Activated CD8-positive, alpha-beta memory T cell treated with anti-CD3 and anti-CD28 coated beads, Interleukin-2, amount 10 ng/mL, durations not matched to agents 7 days and 5 days (primary cell): ENCODE measurements at regions not wholly inside any gene's neighbourhood (a gene's known extent, or its start where the extent isn't known, plus 50 kb on each side); places are given as distances from the start of the nearest gene placed in this dataset.
"Not testable (repeated sequence)": the region's sequence is repeated elsewhere in the genome, so short reads cannot be mapped to it uniquely, and the experiment has no call there.

Source experiments
- ATAC-seq: fragments of 150-1000 bp; cut with Tn5 transposase; one replicate; pipeline ENCODE4 v1.10.0; 2021; ENCODE audit warnings: moderate library complexity
- CTCF ChIA-PET: fragments of 350-600 bp; sonication (Branson Sonifier 250); formaldehyde crosslinking; loops from one replicate; lab custom pipeline; 2021; ENCODE audit warnings: antibody characterized with exemption; lab: Charles Lee
- DNase-seq: peaks from one replicate; pipeline ENCODE4 v3.0.0-alpha.2; 2020
- H3K27ac Mint-ChIP-seq: one replicate; pipeline ENCODE4 v1.8.0; 2021; ENCODE audit warnings: mild to moderate bottlenecking, mixed read lengths
- H3K27me3 Mint-ChIP-seq: one replicate; pipeline ENCODE4 v1.8.0; 2021; ENCODE audit warnings: mixed read lengths
- H3K36me3 Mint-ChIP-seq: one replicate; pipeline ENCODE4 v1.8.0; 2021; ENCODE audit warnings: mild to moderate bottlenecking, mixed read lengths
- H3K4me1 Mint-ChIP-seq: one replicate; pipeline ENCODE4 v1.8.0; 2021; ENCODE audit warnings: mixed read lengths
- H3K4me3 Mint-ChIP-seq: one replicate; pipeline ENCODE4 v1.8.0; 2021; ENCODE audit warnings: mild to moderate bottlenecking, moderate library complexity, mixed read lengths
- H3K9me3 Mint-ChIP-seq: one replicate; pipeline ENCODE4 v1.8.0; 2022; ENCODE audit warnings: low read depth, mixed read lengths

- Mint-ChIP-seq H3K27ac (no peak overlapping the region), H3K9me3 (peaks cover 3% of the 10 kb centered on the region), H3K27me3 (no peaks in the 10 kb centered on the region), H3K36me3 (no peaks in the 10 kb centered on the region), H3K4me1 (no peaks in the 10 kb centered on the region), H3K4me3 (no peak overlapping the region)
- CTCF ChIA-PET = no interaction called here
- DNase-seq (no peak), ATAC-seq (no peak)
These were observed 141.0 kb downstream of the OTOL1 start for GRCh38 chr3:161637559-161637958.

DNA sequence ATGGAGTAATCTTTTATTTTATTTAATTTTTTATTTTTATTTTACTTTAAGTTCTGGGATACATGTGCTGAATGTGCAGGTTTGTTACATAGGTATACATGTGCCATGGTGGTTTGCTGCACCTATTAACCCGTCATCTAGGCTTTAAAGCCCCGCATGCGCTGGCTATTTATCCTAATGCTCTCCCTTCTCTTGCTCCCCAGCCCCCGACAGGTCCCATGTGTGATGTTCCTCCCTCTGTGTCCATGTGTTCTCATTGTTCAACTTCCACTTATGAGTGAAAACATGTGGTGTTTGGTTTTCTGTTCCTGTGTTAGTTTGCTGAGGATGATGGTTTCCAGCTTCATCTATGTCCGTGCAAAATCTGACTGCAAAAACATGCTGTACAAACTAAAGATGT is 142.5 kb downstream of the OTOL1 start:
- H3K27me3 Mint-ChIP-seq, H3K4me3 Mint-ChIP-seq, DNase-seq, H3K9me3 Mint-ChIP-seq, ATAC-seq, H3K27ac Mint-ChIP-seq, H3K36me3 Mint-ChIP-seq, CTCF ChIA-PET, H3K4me1 Mint-ChIP-seq: not testable (repeated sequence)

DNA sequence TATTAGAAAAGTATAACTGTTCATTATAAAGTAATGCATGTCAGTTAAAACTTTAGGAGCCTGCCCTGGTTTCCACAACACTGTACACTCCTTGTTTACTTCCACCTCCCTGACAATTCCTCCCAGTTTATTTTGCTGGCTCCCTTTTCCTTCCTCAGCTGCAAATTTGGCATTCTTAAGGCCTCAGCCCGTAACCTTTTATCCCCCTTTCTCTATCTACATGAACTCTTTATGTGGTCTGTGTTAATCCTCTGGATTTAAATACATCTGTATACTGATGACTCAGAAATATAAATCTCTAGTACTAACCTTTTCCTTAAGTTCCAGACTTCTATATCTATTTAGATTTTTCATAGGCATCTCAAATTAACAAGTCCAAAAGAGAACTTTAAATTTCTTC is 143.6 kb downstream of the OTOL1 start:
- Mint-ChIP-seq H3K9me3 (no peaks in the 10 kb centered on the region), H3K27ac (no peak overlapping the region), H3K36me3 (no peaks in the 10 kb centered on the region), H3K4me1 (no peaks in the 10 kb centered on the region), H3K27me3 (no peaks in the 10 kb centered on the region), H3K4me3 (no peak overlapping the region)
- DNase-seq (no peak), ATAC-seq (no peak)
- CTCF ChIA-PET = no interaction called here

DNA sequence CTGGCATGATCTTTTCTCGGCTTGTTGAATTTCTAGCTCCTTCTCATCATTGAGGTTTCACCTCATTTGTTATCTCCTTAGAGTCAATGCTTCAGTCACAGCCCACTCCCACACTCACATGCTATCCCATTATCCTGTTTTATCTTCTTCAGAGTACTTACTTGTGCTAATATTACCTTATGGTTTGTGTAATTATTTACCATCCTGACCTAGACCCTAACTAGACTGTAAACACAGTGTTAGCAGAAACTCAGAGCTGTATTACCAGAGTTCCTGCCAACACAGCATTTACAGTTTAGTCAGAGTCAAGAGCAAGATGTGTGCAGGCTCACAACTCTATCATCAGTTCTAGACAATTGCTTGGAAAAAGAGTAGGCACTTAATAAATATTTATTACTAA is 144.7 kb downstream of the OTOL1 start:
- CTCF ChIA-PET = no interaction called here
- Mint-ChIP-seq H3K27me3 (no peaks in the 10 kb centered on the region), H3K9me3 (no peaks in the 10 kb centered on the region), H3K4me1 (no peaks in the 10 kb centered on the region), H3K36me3 (no peaks in the 10 kb centered on the region), H3K27ac (no peak overlapping the region), H3K4me3 (no peak overlapping the region)
- DNase-seq (no peak), ATAC-seq (no peak)

DNA sequence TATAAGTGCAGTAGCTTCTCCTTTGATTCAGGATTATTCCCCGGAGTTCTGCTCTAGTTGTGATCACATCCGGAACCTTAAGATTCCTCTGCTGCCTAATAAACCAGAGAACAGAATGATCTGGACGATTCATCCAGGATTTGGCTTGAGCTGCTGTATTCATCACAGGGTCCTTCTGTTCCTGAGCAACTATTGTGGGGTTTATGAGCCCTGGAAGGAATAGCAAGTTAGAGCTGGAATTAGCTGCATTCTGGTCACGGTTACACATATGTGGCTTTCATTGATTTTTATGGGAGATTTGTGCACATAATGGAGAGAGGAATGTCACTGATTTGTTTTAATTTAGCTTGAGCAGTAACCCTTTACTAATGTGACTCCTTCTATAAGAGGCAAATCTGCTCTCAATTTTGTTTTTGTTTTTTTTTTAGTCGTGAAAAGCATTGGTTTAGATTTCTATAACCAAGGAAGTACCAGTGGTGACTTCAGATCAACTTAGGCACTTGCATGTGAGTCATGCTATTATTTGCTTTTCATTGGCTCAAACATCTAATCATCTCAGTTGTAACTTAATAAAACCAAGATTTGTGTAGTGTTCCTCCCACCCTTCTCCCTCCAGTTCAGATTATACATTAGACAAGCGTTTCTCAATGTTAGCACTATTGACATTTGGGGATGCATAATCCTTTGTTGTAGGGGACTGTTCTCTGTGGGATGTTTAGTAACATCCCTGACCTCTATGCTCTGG is 148.5 kb downstream of the OTOL1 start:
- Mint-ChIP-seq H3K27ac (no peak overlapping the region), H3K9me3 (no peaks in the 10 kb centered on the region), H3K4me3 (no peak overlapping the region), H3K36me3 (no peaks in the 10 kb centered on the region), H3K27me3 (no peaks in the 10 kb centered on the region), H3K4me1 (no peaks in the 10 kb centered on the region)
- DNase-seq = no peak
- no peak for ATAC-seq
- CTCF ChIA-PET = no interaction called here

GRCh38 chr3:161647936-161648470 is 151.4 kb downstream of the OTOL1 start:
- no peaks in the 10 kb centered on the region for H3K4me1 Mint-ChIP-seq
- DNase-seq = no peak
- peaks cover 3% of the 10 kb centered on the region for H3K9me3 Mint-ChIP-seq
- no peaks in the 10 kb centered on the region for H3K36me3 Mint-ChIP-seq
- H3K27ac Mint-ChIP-seq = no peak overlapping the region
- no peaks in the 10 kb centered on the region for H3K27me3 Mint-ChIP-seq
- CTCF ChIA-PET = no interaction called here
- no peak overlapping the region for H3K4me3 Mint-ChIP-seq
- ATAC-seq = no peak

GRCh38 chr3:161649900-161650484 is 153.4 kb downstream of the OTOL1 start:
- no peaks in the 10 kb centered on the region for H3K4me1 Mint-ChIP-seq
- DNase-seq (no peak), ATAC-seq (no peak)
- CTCF ChIA-PET = no interaction called here
- no peaks in the 10 kb centered on the region for H3K36me3 Mint-ChIP-seq
- no peaks in the 10 kb centered on the region for H3K27me3 Mint-ChIP-seq
- H3K4me3 Mint-ChIP-seq = no peak overlapping the region
- no peak overlapping the region for H3K27ac Mint-ChIP-seq
- peaks cover 3% of the 10 kb centered on the region for H3K9me3 Mint-ChIP-seq

DNA sequence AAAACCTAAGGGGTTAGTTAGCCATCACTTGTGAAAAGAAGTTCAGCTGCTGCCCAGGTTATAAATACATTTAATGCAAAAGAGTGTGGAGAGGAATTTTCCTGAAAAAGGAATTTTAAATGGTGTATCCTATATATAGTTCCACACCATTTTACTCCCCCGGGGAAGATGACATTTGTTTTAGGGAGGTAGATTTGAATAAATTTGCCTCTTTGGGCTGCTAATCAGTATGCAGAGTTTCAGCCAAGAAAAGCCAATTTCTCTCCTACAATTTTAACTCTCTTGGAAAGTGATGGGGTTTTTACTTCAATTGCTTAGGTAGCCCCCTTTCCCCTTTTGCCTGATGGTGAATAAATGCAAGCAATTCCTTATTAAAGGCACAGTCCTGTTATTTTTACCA is 161.2 kb downstream of the OTOL1 start:
- CTCF ChIA-PET = no interaction called here
- no peaks in the 10 kb centered on the region for H3K4me1 Mint-ChIP-seq
- H3K36me3 Mint-ChIP-seq = no peaks in the 10 kb centered on the region
- peaks cover under 1% of the 10 kb centered on the region for H3K9me3 Mint-ChIP-seq
- H3K27ac Mint-ChIP-seq = no peak overlapping the region
- DNase-seq (no peak), ATAC-seq (no peak)
- H3K4me3 Mint-ChIP-seq = no peak overlapping the region
- no peaks in the 10 kb centered on the region for H3K27me3 Mint-ChIP-seq

DNA sequence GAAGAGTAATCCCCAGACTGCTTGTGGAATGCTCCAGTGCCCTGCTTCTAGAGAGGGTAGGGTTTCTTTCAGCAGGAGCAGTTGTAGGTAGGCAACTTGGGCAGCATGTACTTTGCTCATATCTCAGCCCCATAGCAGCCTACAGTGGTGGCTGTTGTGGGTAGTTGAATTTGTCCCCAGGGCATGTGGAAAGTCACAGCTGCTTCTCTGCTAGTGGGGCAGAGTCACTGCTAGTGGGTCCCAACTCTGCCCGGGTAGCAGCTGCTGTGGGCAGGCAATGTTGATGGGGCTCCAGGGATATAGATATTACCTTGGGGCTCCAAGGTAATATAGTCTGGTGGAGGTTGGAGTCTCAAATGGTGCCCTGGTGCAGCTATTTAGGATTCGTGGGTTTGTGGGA is 174.5 kb downstream of the OTOL1 start:
- H3K4me3 Mint-ChIP-seq = no peak overlapping the region
- no peaks in the 10 kb centered on the region for H3K36me3 Mint-ChIP-seq
- ATAC-seq (no peak), DNase-seq (no peak)
- H3K9me3 Mint-ChIP-seq = peaks cover 7% of the 10 kb centered on the region
- no peaks in the 10 kb centered on the region for H3K27me3 Mint-ChIP-seq
- H3K4me1 Mint-ChIP-seq = no peaks in the 10 kb centered on the region
- CTCF ChIA-PET = no interaction called here
- no peak overlapping the region for H3K27ac Mint-ChIP-seq

- no peaks in the 10 kb centered on the region for H3K36me3 Mint-ChIP-seq
- DNase-seq = no peak
- no peak overlapping the region for H3K27ac Mint-ChIP-seq
- H3K4me1 Mint-ChIP-seq = no peaks in the 10 kb centered on the region
- ATAC-seq = no peak
- H3K9me3 Mint-ChIP-seq = peaks cover 7% of the 10 kb centered on the region
- H3K27me3 Mint-ChIP-seq = no peaks in the 10 kb centered on the region
- CTCF ChIA-PET = no interaction called here
- no peak overlapping the region for H3K4me3 Mint-ChIP-seq
These were observed 175.9 kb downstream of the OTOL1 start for GRCh38 chr3:161672478-161672877.

DNA sequence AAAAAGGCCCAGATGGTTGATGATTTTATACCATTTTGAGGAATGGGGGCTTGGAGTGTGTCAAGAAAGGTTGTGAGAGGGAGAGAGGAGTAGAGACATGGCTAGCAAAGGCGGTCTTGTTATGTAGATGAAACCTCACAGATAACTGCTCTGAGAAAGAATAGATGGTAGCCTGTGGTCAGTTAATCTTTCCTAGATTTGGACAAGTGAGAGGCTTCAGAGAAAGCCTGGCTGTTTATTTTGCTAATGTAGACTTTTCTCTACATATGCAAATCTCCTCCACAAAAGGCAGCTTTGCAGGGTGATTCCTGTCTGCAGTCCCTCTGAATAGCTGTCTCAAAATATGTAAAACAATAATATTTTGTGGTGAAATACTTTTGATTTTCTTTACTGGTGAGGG is 177.3 kb downstream of the OTOL1 start:
- Mint-ChIP-seq H3K4me3 (no peak overlapping the region), H3K36me3 (no peaks in the 10 kb centered on the region), H3K27ac (no peak overlapping the region), H3K27me3 (no peaks in the 10 kb centered on the region), H3K4me1 (no peaks in the 10 kb centered on the region), H3K9me3 (peaks cover 7% of the 10 kb centered on the region)
- DNase-seq (no peak), ATAC-seq (no peak)
- CTCF ChIA-PET = interaction anchor here (0.6 kb wide), 1 partner anchor 28 kb away, joined by 3 read pairs; no protein-coding TSS in a partner anchor

DNA sequence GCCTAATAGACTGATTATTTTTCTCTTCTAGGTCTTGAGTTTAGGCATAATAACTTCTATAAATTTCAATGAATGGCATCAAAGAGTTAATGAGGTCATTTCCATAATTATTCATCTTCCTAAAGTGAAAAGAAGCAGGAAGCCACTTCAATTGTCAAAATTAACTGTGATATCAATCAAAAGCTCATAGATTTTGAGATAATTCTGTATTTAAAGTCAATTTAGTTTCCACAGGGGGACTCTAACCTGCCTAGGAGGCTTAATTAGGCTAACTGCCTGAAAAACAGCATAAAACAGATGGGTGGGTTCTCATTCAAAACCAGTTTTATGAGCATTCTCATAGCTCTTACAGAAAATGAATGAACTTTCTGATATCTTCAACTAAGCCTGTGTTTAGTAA is 177.8 kb downstream of the OTOL1 start:
- Mint-ChIP-seq H3K36me3 (no peaks in the 10 kb centered on the region), H3K9me3 (peaks cover 7% of the 10 kb centered on the region), H3K4me3 (no peak overlapping the region), H3K4me1 (no peaks in the 10 kb centered on the region), H3K27ac (no peak overlapping the region), H3K27me3 (no peaks in the 10 kb centered on the region)
- no peak for ATAC-seq
- no peak for DNase-seq
- CTCF ChIA-PET = interaction anchor here (0.6 kb wide), 1 partner anchor 27 kb away, joined by 3 read pairs; no protein-coding TSS in a partner anchor

DNA sequence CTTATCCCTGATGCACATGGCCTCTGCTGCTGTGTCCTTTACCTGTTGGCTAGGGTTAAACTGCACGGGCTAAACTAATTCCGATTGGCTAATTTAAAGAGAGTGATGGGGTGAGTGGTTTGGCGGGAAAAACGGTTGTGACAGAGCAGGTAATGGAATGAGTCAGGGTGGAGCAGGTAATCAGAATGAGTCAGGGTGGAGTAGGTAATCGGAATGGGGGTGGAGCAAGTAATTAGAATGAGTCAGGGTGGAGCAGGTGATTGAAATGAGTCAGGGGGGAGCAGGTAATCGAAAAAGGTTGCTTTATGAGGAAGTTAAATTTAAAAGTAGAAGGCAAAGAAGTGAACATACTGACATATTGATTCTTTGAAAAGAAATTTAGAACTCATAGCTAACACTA is 185.2 kb downstream of the OTOL1 start:
- CTCF ChIA-PET, H3K4me1 Mint-ChIP-seq, H3K4me3 Mint-ChIP-seq, H3K27ac Mint-ChIP-seq, H3K36me3 Mint-ChIP-seq, H3K9me3 Mint-ChIP-seq, DNase-seq, H3K27me3 Mint-ChIP-seq, ATAC-seq: not testable (repeated sequence)

- no peak overlapping the region for H3K27ac Mint-ChIP-seq
- no peaks in the 10 kb centered on the region for H3K27me3 Mint-ChIP-seq
- H3K36me3 Mint-ChIP-seq = no peaks in the 10 kb centered on the region
- no peaks in the 10 kb centered on the region for H3K9me3 Mint-ChIP-seq
- H3K4me1 Mint-ChIP-seq = no peaks in the 10 kb centered on the region
- DNase-seq (no peak), ATAC-seq (no peak)
- CTCF ChIA-PET = no interaction called here
- no peak overlapping the region for H3K4me3 Mint-ChIP-seq
These were observed 186.1 kb downstream of the OTOL1 start for GRCh38 chr3:161682715-161683114.
